ENCODE measurements at regions not wholly inside any gene's neighbourhood (a gene's known extent, or its start where the extent isn't known, plus 50 kb on each side); places are given as distances from the start of the nearest gene placed in this dataset.

- Histone ChIP-seq H3K4me1 (peaks cover 0 to 18% (median 3%) of the 10 kb centered on the region in 3 donors), H3K4me3 (no peak overlapping the region), H3K9me3 (no peaks in the 10 kb centered on the region), H3K36me3 (peaks cover 0 to 22% of the 10 kb centered on the region in 2 donors), H3K27me3 (no peaks in the 10 kb centered on the region), H3K27ac (no peak overlapping the region)
- TF ChIP-seq POLR2A (IDR thresholded peaks at IDR 0.05) (no peak), CTCF (IDR thresholded peaks at IDR 0.05) (no peak), EP300 (IDR thresholded peaks at IDR 0.05) (no peak), POLR2AphosphoS5 (IDR thresholded peaks at IDR 0.05) (no peak)
- 99% methylated on average over 7 of the region's 7 CpGs; no CpG with 5 or more reads in 1 of the 2 donors for WGBS, 2 donors (ENCODE audit: low coverage in 1 of 2)
- ATAC-seq = no peak
Measured at GRCh38 chr10:28058746-28059145, 59.9 kb upstream of the ODAD2 start.

GRCh38 chr10:28054228-28054860 is 55.5 kb upstream of the ODAD2 start:
- ATAC-seq = peak; percentile 72
- Histone ChIP-seq H3K27me3 (no peaks in the 10 kb centered on the region), H3K27ac (peak overlapping the region; percentile 23 to 71 (median 60)), H3K4me1 (peaks cover 0 to 18% (median 3%) of the 10 kb centered on the region in 3 donors), H3K4me3 (no peak overlapping the region), H3K9me3 (no peaks in the 10 kb centered on the region), H3K36me3 (peaks cover 0 to 22% of the 10 kb centered on the region in 2 donors)
- TF ChIP-seq POLR2A (IDR thresholded peaks at IDR 0.05) (no peak), EP300 (IDR thresholded peaks at IDR 0.05) (no peak), POLR2AphosphoS5 (IDR thresholded peaks at IDR 0.05) (peak; percentile 90), CTCF (IDR thresholded peaks at IDR 0.05) (no peak)
- WGBS, 2 donors (ENCODE audit: low coverage in 1 of 2) = 81 to 89% methylated on average over 4 to 5 of the region's 5 CpGs

GRCh38 chr10:28049286-28049685 is 50.4 kb upstream of the ODAD2 start:
- no peak for ATAC-seq
- Histone ChIP-seq H3K36me3 (no peaks in the 10 kb centered on the region), H3K27me3 (no peaks in the 10 kb centered on the region), H3K9me3 (no peaks in the 10 kb centered on the region), H3K27ac (no peak overlapping the region), H3K4me3 (no peak overlapping the region), H3K4me1 (peaks cover 0 to 10% (median 3%) of the 10 kb centered on the region in 3 donors)
- TF ChIP-seq EP300 (IDR thresholded peaks at IDR 0.05) (no peak), POLR2A (IDR thresholded peaks at IDR 0.05) (no peak)
- WGBS, 2 donors (ENCODE audit: low coverage in 1 of 2) = 92% methylated on average over 2 of the region's 2 CpGs; no CpG with 5 or more reads in 1 of the 2 donors
